Prostate gland (tissue), 2 donors: ENCODE measurements at regions not wholly inside any gene's neighbourhood (a gene's known extent, or its start where the extent isn't known, plus 50 kb on each side); places are given as distances from the start of the nearest gene placed in this dataset.

Experiments
- DNase-seq: peaks from one replicate; pipeline ENCODE4 v3.0.0-alpha.2; 2019; ENCODE audit warnings: low spot score
- H3K27ac ChIP-seq, 2 donors: fragments of 200-600 bp; sonication (generic); 2 replicates each; pipeline ENCODE4 v1.5.1; 2017 to 2019
- H3K27me3 ChIP-seq: fragments of 200-600 bp; sonication (generic); replicated peaks from 2 replicates; pipeline ENCODE4 v1.5.1; 2019; ENCODE audit not compliant: insufficient read depth
- H3K36me3 ChIP-seq, 2 donors: fragments of 200-600 bp; sonication (generic); 1 replicate in 1 of 2; 2 replicates in 1 of 2; pipeline versions ENCODE4 v1.5.1 to v1.8.1; 2017 to 2019
- H3K4me1 ChIP-seq: fragments of 200-600 bp; sonication (generic); replicated peaks from 2 replicates; pipeline ENCODE4 v1.5.1; 2019
- H3K4me3 ChIP-seq, 2 donors: fragments of 200-600 bp; sonication (generic); 2 replicates each; pipeline ENCODE4 v1.5.1; 2017 to 2019
- H3K9me3 ChIP-seq: fragments of 200-600 bp; sonication (generic); 2 replicates; pipeline ENCODE4 v1.5.1; 2017
- CTCF ChIP-seq, 4 experiments: fragments of 200-600 bp in 2 of 4; fragments of 450-650 bp in 2 of 4; sonication (generic) in 2 of 4; IDR thresholded peaks; 1 replicate in 3 of 4; 2 replicates in 1 of 4; pipeline ENCODE4 v1.5.1; 2016 to 2019; ENCODE audit warnings: antibody characterized with exemption in 4 of 4, mild to moderate bottlenecking in 2 of 4, moderate library complexity in 2 of 4
- POLR2A ChIP-seq: fragments of 450-650 bp; IDR thresholded peaks from one replicate; pipeline ENCODE4 v1.6.1; 2016; ENCODE audit warnings: antibody characterized with exemption, mild to moderate bottlenecking
- POLR2AphosphoS5 ChIP-seq: sonication (generic); formaldehyde crosslinking; IDR thresholded peaks from one replicate; pipeline ENCODE4 v1.6.1; 2017; ENCODE audit warnings: antibody characterized with exemption
- WGBS: methylation state at CpG from one replicate; pipeline ENCODE4 v1.1.5; 2018; 5-methylcytosine and 5-hydroxymethylcytosine counted together
- intact Hi-C: fragments of 100-400 bp; cut with DNase I; formaldehyde crosslinking; loops from one replicate; pipeline ENCODE4 v1.14.2; 2022

GRCh38 chr11:92129811-92130210 lies 94.8 kb upstream of the FAT3 start:
- no peak for DNase-seq
- Histone ChIP-seq H3K9me3 (no peaks in the 10 kb centered on the region), H3K27ac (no peak overlapping the region), H3K4me3 (no peak overlapping the region), H3K36me3 (no peaks in the 10 kb centered on the region), H3K4me1 (no peaks in the 10 kb centered on the region), H3K27me3 (no peaks in the 10 kb centered on the region)
- intact Hi-C loops, result no loop called here
- 65% methylated on average over 1 of the region's 1 CpG for WGBS
- TF ChIP-seq POLR2A (no peak), CTCF (IDR thresholded peaks at IDR 0.05) (no peak)

GRCh38 chr11:92128026-92128425 lies 96.6 kb upstream of the FAT3 start:
- TF ChIP-seq POLR2A, result no peak
- no peak for TF ChIP-seq CTCF (IDR thresholded peaks at IDR 0.05)
- TF ChIP-seq POLR2AphosphoS5, result no peak
- intact Hi-C loops, result no loop called here
- WGBS, result 50% methylated on average over 2 of the region's 2 CpGs
- no peaks in the 10 kb centered on the region for H3K36me3 ChIP-seq
- H3K9me3 ChIP-seq, result no peaks in the 10 kb centered on the region
- no peaks in the 10 kb centered on the region for H3K27me3 ChIP-seq
- H3K27ac ChIP-seq, result no peak overlapping the region
- H3K4me3 ChIP-seq, result no peak overlapping the region
- no peak for DNase-seq
- H3K4me1 ChIP-seq, result no peaks in the 10 kb centered on the region

- H3K4me1 ChIP-seq, result no peaks in the 10 kb centered on the region
- DNase-seq, result no peak
- TF ChIP-seq POLR2AphosphoS5, result no peak
- TF ChIP-seq POLR2A, result no peak
- TF ChIP-seq CTCF (IDR thresholded peaks at IDR 0.05), result no peak
- H3K4me3 ChIP-seq, result no peak overlapping the region
- H3K9me3 ChIP-seq, result no peaks in the 10 kb centered on the region
- H3K27me3 ChIP-seq, result no peaks in the 10 kb centered on the region
- H3K27ac ChIP-seq, result no peak overlapping the region
- no peaks in the 10 kb centered on the region for H3K36me3 ChIP-seq
- intact Hi-C loops, result no loop called here
Measured at GRCh38 chr11:92125321-92125720, 99.3 kb upstream of the FAT3 start.

DNA sequence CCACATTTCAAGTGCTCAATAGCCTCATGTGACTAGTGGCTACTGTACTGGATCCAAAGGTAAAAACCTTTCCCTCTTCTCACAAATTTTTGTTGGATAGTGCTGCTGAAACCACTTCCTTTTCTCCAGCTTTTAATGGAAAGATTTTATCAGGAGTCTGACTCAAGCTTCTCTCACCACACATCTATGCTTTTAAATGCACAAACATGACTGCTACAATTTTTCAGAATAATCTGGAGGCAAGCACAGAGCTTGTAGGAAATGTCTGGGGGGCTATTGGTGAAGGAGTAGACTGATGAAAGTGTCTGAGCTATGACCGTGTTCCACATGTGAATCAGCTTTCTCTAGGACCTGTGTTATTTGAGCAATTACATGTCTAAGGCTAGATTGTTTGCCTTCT lies 101.1 kb upstream of the FAT3 start:
- no peak for DNase-seq
- no peaks in the 10 kb centered on the region for H3K4me1 ChIP-seq
- TF ChIP-seq CTCF (IDR thresholded peaks at IDR 0.05), result no peak
- TF ChIP-seq POLR2A, result no peak
- no peak for TF ChIP-seq POLR2AphosphoS5
- H3K4me3 ChIP-seq, result no peak overlapping the region
- no peaks in the 10 kb centered on the region for H3K9me3 ChIP-seq
- no peaks in the 10 kb centered on the region for H3K36me3 ChIP-seq
- no peaks in the 10 kb centered on the region for H3K27me3 ChIP-seq
- intact Hi-C loops, result no loop called here
- H3K27ac ChIP-seq, result no peak overlapping the region
- 26% methylated on average over 1 of the region's 1 CpG for WGBS

DNA sequence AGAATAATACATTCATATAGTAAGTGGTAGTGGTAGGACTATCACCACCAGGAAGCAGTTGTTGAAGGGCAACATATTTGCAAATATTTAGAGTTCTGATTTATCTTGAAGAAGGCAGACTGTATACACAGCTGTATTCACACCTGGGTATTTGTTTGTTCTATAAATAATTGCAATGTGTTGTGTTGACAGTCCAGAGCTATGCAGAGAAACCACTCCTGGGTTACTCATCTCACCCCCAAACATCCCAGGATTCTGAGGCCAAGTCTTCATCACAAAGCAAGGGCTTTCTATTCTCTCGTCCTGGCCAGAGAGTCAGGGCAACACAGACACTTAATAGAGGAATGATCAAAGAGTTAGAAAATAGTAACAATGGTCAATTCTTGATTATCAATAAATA lies 102.1 kb upstream of the FAT3 start:
- H3K27ac ChIP-seq, result no peak overlapping the region
- TF ChIP-seq POLR2A (no peak), CTCF (IDR thresholded peaks at IDR 0.05) (no peak), POLR2AphosphoS5 (no peak)
- intact Hi-C loops, result no loop called here

More for the DNA sequence above, 102.1 kb upstream of the FAT3 start:
- H3K4me3 ChIP-seq, result no peak overlapping the region
- no peaks in the 10 kb centered on the region for H3K36me3 ChIP-seq
- H3K9me3 ChIP-seq, result no peaks in the 10 kb centered on the region
- H3K27me3 ChIP-seq, result no peaks in the 10 kb centered on the region
- no peaks in the 10 kb centered on the region for H3K4me1 ChIP-seq
- 48% methylated on average over 1 of the region's 1 CpG for WGBS
- no peak for DNase-seq
